ENCODE measurements at regions not wholly inside any gene's neighbourhood (a gene's known extent, or its start where the extent isn't known, plus 50 kb on each side); places are given as distances from the start of the nearest gene placed in this dataset.

GRCh38 chr2:150769421-150769820 lies 282.0 kb upstream of the RND3 start:
- no peak for ATAC-seq

GRCh38 chr2:150767991-150768746 lies 280.7 kb upstream of the RND3 start:
- no peak for ATAC-seq

GRCh38 chr2:150762571-150762970 lies 275.1 kb upstream of the RND3 start:
- ATAC-seq: no peak

GRCh38 chr2:150759531-150759930 lies 272.1 kb upstream of the RND3 start:
- no peak for ATAC-seq

- no peak for ATAC-seq
Measured at GRCh38 chr2:150759106-150759505, 271.6 kb upstream of the RND3 start.

- no peak for ATAC-seq
Measured at GRCh38 chr2:150752229-150752628, 264.8 kb upstream of the RND3 start.

GRCh38 chr2:150750720-150751119 lies 263.3 kb upstream of the RND3 start:
- no peak for ATAC-seq

GRCh38 chr2:150742094-150742493 lies 254.6 kb upstream of the RND3 start:
- no peak for ATAC-seq

- no peak for ATAC-seq
Measured at GRCh38 chr2:150735894-150736498, 248.5 kb upstream of the RND3 start.

- no peak for ATAC-seq
Measured at GRCh38 chr2:150733051-150733618, 245.7 kb upstream of the RND3 start.

GRCh38 chr2:150732491-150732890 lies 245.0 kb upstream of the RND3 start:
- ATAC-seq: no peak

- no peak for ATAC-seq
Measured at GRCh38 chr2:150732064-150732463, 244.6 kb upstream of the RND3 start.

- no peak for ATAC-seq
Measured at GRCh38 chr2:150729495-150729955, 242.1 kb upstream of the RND3 start.

- ATAC-seq: no peak
Measured at GRCh38 chr2:150718280-150718679, 230.8 kb upstream of the RND3 start.

GRCh38 chr2:150716186-150716585 lies 228.7 kb upstream of the RND3 start:
- ATAC-seq: no peak

- ATAC-seq: no peak
Measured at GRCh38 chr2:150715501-150715900, 228.0 kb upstream of the RND3 start.

GRCh38 chr2:150710916-150711315 lies 223.4 kb upstream of the RND3 start:
- ATAC-seq: no peak

- ATAC-seq: no peak
Measured at GRCh38 chr2:150710041-150710440, 222.6 kb upstream of the RND3 start.

GRCh38 chr2:150706561-150706960 lies 219.1 kb upstream of the RND3 start:
- ATAC-seq: no peak

- no peak for ATAC-seq
Measured at GRCh38 chr2:150705767-150706166, 218.3 kb upstream of the RND3 start.

GRCh38 chr2:150705357-150705756 lies 217.9 kb upstream of the RND3 start:
- no peak for ATAC-seq

GRCh38 chr2:150702791-150703190 lies 215.3 kb upstream of the RND3 start:
- no peak for ATAC-seq

GRCh38 chr2:150700666-150701580 lies 213.5 kb upstream of the RND3 start:
- ATAC-seq: no peak

Data from activated CD4-positive, CD25-positive, alpha-beta regulatory T cell treated with anti-CD3 and anti-CD28 coated beads, Interleukin-2, amount 50 U/mL, for 24 hours (primary cell).